ENCODE measurements at regions not wholly inside any gene's neighbourhood (a gene's known extent, or its start where the extent isn't known, plus 50 kb on each side); places are given as distances from the start of the nearest gene placed in this dataset.

GRCh38 chr14:30322819-30323218 is 236.1 kb upstream of the G2E3 start:
- Histone ChIP-seq H3K9me3 (ENCODE audit: control insufficient read depth, insufficient read depth, low read depth, low read length) (no peaks in the 10 kb centered on the region), H3K4me1 (ENCODE audit: control insufficient read depth, extremely low read depth, insufficient read depth, low read length) (no peaks in the 10 kb centered on the region), H3K4me3 (replicated peaks in 1 of 4; ENCODE audit: control extremely low read depth in 1 of 4, insufficient read depth in 1 of 4, low read depth in 3 of 4, low read length in 4 of 4) (no peak overlapping the region), H3K9ac (ENCODE audit: insufficient read depth, low read length) (no peak overlapping the region), H3K79me2 (ENCODE audit: control insufficient read depth, insufficient read depth, low read length) (no peaks in the 10 kb centered on the region), H3K4me2 (ENCODE audit: extremely low read depth, insufficient read depth, low read length) (no peak overlapping the region), H3K27me3 (ENCODE audit: control insufficient read depth, insufficient read depth, low read length) (no peaks in the 10 kb centered on the region), H3K27ac (ENCODE audit: insufficient read depth, low read length) (no peak overlapping the region), H4K20me1 (ENCODE audit: control insufficient read depth, extremely low read depth, insufficient read depth, low read length) (no peaks in the 10 kb centered on the region), H3K36me3 (ENCODE audit: control insufficient read depth, insufficient read depth, low read length) (no peaks in the 10 kb centered on the region), H2AFZ (ENCODE audit: low read length) (no peak overlapping the region)
- TF ChIP-seq EZH2 (IDR thresholded peaks at IDR 0.05; ENCODE audit: low read length, missing control alignments) (no peak), CTCF (conservative IDR thresholded peaks at IDR 0.05 in 1 of 2, IDR thresholded peaks at IDR 0.05 in 1 of 2; ENCODE audit: low read depth in 1 of 2, low read length in 2 of 2) (no peak)
- DNase-seq (ENCODE audit: low read depth in 2 of 2) = no peak

- Histone ChIP-seq H3K9ac (ENCODE audit: insufficient read depth, low read length) (no peak overlapping the region), H2AFZ (ENCODE audit: low read length) (no peak overlapping the region), H4K20me1 (ENCODE audit: control insufficient read depth, extremely low read depth, insufficient read depth, low read length) (no peaks in the 10 kb centered on the region)
Measured at GRCh38 chr14:30330033-30330432, 228.9 kb upstream of the G2E3 start.

GRCh38 chr14:30330445-30330844 is 228.5 kb upstream of the G2E3 start:
- H3K4me1 ChIP-seq (ENCODE audit: control insufficient read depth, extremely low read depth, insufficient read depth, low read length) = no peaks in the 10 kb centered on the region
- TF ChIP-seq CTCF (conservative IDR thresholded peaks at IDR 0.05 in 1 of 2, IDR thresholded peaks at IDR 0.05 in 1 of 2; ENCODE audit: low read depth in 1 of 2, low read length in 2 of 2) (peak; percentile 24 to 43), EZH2 (IDR thresholded peaks at IDR 0.05; ENCODE audit: low read length, missing control alignments) (no peak)
- no peaks in the 10 kb centered on the region for H3K9me3 ChIP-seq (ENCODE audit: control insufficient read depth, insufficient read depth, low read depth, low read length)
- H3K36me3 ChIP-seq (ENCODE audit: control insufficient read depth, insufficient read depth, low read length) = no peaks in the 10 kb centered on the region
- no peak overlapping the region for H3K27ac ChIP-seq (ENCODE audit: insufficient read depth, low read length)
- H3K4me2 ChIP-seq (ENCODE audit: extremely low read depth, insufficient read depth, low read length) = no peak overlapping the region
- H3K27me3 ChIP-seq (ENCODE audit: control insufficient read depth, insufficient read depth, low read length) = no peaks in the 10 kb centered on the region
- H2AFZ ChIP-seq (ENCODE audit: low read length) = no peak overlapping the region
- no peak for DNase-seq (ENCODE audit: low read depth in 2 of 2)
- no peaks in the 10 kb centered on the region for H4K20me1 ChIP-seq (ENCODE audit: control insufficient read depth, extremely low read depth, insufficient read depth, low read length)
- H3K4me3 ChIP-seq (replicated peaks in 1 of 4; ENCODE audit: control extremely low read depth in 1 of 4, insufficient read depth in 1 of 4, low read depth in 3 of 4, low read length in 4 of 4) = no peak overlapping the region
- no peak overlapping the region for H3K9ac ChIP-seq (ENCODE audit: insufficient read depth, low read length)
- no peaks in the 10 kb centered on the region for H3K79me2 ChIP-seq (ENCODE audit: control insufficient read depth, insufficient read depth, low read length)

More at GRCh38 chr14:30330033-30330432, 228.9 kb upstream of the G2E3 start:
- Histone ChIP-seq H3K79me2 (ENCODE audit: control insufficient read depth, insufficient read depth, low read length) (no peaks in the 10 kb centered on the region), H3K4me2 (ENCODE audit: extremely low read depth, insufficient read depth, low read length) (no peak overlapping the region), H3K27me3 (ENCODE audit: control insufficient read depth, insufficient read depth, low read length) (no peaks in the 10 kb centered on the region), H3K4me1 (ENCODE audit: control insufficient read depth, extremely low read depth, insufficient read depth, low read length) (no peaks in the 10 kb centered on the region), H3K9me3 (ENCODE audit: control insufficient read depth, insufficient read depth, low read depth, low read length) (no peaks in the 10 kb centered on the region), H3K36me3 (ENCODE audit: control insufficient read depth, insufficient read depth, low read length) (no peaks in the 10 kb centered on the region), H3K4me3 (replicated peaks in 1 of 4; ENCODE audit: control extremely low read depth in 1 of 4, insufficient read depth in 1 of 4, low read depth in 3 of 4, low read length in 4 of 4) (no peak overlapping the region), H3K27ac (ENCODE audit: insufficient read depth, low read length) (no peak overlapping the region)
- no peak for DNase-seq (ENCODE audit: low read depth in 2 of 2)
- no peak for TF ChIP-seq EZH2 (IDR thresholded peaks at IDR 0.05; ENCODE audit: low read length, missing control alignments)
- TF ChIP-seq CTCF (conservative IDR thresholded peaks at IDR 0.05 in 1 of 2, IDR thresholded peaks at IDR 0.05 in 1 of 2; ENCODE audit: low read depth in 1 of 2, low read length in 2 of 2) = no peak
